ENCODE measurements at regions not wholly inside any gene's neighbourhood (a gene's known extent, or its start where the extent isn't known, plus 50 kb on each side); places are given as distances from the start of the nearest gene placed in this dataset.
"Not testable (repeated sequence)": the region's sequence is repeated elsewhere in the genome, so short reads cannot be mapped to it uniquely, and the experiment has no call there.

DNA sequence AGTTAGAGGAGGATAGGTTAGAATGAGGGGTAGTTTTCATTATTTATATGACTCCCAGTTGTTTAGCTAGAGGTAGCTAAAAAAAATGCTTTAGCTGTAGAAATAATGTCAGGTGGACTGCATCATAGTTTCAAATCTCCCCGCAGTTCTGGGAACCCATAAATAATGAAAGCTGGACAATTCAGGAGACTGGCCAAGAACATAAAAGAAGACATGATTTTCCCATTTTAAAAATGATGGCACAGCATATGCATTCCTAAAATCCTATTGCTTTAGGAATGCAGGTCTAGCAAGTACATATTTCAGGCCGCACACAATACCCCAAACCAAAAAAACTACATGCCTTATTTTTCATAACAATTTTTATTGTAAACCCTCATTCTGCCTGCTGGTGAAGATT is 143.3 kb downstream of the CTH start:
- DNase-seq (ENCODE audit: low read depth, low spot score): no peak

DNA sequence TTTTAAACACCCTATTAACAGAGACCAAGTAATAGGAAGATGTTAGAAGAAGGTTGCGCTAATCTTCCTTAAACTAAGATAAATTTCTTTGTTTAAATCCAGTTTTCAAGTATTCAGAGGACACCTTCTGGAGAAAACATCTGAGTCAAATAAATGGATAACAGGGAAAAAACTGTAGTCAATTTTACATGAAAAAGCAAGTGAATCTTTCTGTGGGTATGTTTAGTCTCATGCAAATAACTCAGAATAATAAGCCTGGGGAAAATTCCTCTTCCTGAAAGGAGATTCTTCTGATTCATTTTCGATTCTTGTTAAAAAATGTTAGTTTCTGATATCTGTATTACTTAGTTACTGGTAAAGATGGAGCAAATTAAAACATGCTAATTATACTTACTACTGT is 145.5 kb downstream of the CTH start:
- no peak for DNase-seq (ENCODE audit: low read depth, low spot score)

DNA sequence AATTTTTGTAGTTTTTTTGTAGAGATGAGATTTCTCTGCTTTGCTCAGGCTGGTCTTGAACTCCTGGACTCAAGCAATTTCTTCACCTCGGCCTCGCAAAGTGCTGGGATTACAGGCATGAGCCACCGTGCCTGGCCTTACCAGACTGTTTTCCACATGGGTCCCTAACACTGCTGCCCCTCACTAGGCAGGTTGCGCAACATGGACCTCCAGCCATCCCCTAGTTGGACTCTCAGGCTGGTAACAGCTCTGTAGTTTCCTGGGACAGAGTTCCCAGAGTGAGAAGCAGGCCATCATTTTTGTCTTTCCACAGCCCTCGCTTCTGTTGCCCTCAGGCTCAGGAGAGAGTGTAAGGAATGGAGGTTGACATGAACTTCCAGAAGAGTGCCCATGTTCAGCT is 156.1 kb downstream of the CTH start:
- DNase-seq (ENCODE audit: low read depth, low spot score): no peak

DNA sequence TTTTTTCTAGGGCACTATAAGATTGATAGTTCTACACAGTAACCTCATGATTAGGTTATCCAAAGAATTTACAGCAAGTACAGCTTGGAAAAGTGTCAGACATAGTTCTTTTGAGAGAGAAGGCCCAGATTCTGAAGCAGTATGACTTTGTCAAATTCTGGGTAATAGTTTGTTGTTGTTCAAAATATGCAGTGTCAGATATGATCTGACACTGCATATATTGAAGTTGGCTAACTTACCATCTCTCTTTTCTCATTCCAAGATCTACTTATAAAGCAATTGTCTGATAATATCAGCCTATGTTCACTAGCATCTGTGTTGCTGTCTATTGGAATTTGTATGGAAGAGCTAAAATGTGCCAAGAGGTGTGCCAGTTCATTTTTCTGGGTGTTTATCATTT is 160.1 kb downstream of the CTH start:
- DNase-seq (ENCODE audit: low read depth, low spot score): no peak

DNA sequence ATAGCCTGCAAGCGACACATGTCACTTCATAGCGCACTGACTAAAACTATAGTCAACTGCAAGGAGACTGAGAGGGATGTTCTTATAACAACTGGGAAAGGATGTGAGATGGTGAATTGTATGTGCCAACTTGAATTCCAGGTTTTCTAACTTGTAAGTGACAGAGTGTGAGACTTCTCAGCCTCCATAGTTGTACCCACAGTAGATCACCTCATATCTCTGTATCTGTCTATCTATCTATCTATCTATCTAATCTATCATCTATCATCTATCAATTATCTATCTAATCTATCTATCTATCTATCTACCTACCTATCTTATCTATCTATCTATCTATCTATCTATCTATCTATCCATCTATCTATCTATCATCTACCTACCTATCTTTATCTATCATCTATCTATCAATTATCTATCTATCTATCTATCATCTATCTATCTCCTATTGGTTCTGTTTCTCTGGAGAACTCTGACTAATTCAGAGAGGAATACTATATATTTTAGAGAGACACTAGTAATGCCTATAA is 162.3 kb downstream of the CTH start:
- DNase-seq (ENCODE audit: low read depth, low spot score): no peak

DNA sequence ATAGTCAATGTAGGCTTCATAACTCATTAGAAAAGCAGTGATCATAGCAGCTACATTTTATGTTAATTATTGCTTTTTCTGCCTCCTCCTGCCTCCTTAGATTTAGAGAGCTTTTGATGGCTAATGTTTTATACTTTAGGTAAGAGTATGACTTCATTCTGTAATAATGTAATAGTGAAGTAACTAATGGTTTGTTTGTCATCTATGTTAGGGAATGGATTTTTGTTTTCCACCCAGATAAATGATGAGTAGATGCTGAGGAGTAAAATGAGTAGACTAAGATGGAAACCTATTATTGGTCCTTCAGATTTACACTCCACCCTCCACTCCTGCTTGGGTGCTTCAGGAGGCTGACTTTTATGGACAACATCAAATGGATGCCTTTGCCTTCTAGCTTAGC is 170.6 kb downstream of the CTH start:
- no peak for DNase-seq (ENCODE audit: low read depth, low spot score)

DNA sequence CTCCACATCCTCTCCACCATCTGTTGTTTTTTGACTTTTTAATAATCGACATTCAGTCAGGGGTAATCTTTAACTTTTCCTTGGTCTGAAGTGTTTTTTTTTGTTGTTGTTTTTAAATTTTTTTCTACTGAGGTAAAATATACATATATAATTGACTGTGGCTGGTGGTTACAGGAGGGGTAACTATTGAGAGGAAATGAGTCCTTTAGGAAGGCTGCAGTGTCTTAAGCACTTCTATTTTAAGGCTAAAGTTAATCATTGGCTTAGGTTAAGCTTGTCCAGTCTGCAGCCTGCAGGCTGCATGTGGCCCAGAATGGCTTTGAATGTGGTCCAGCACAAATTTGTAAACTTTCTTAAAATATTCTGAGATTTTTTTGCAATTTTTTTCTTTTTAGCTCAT is 172.5 kb downstream of the CTH start:
- DNase-seq (ENCODE audit: low read depth, low spot score): no peak

DNA sequence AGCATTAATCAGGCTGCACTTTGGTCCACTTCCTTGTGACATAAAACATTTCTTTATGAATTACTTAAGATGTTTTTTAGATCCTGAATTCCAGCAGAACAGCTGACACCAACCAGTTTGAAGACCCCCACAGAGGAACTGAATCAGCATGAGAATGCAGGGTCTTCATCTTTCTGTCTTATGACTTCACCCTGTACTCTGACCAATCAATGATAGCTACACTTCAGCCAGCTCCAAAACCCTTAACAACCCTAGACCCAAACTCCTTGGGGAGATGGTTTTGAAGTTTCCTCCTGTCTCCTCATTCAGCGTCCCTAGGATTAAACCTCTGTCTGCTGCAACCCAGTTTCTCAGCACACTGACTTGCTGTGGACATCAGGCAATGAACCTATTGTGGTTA is 175.0 kb downstream of the CTH start:
- no peak for DNase-seq (ENCODE audit: low read depth, low spot score)

DNA sequence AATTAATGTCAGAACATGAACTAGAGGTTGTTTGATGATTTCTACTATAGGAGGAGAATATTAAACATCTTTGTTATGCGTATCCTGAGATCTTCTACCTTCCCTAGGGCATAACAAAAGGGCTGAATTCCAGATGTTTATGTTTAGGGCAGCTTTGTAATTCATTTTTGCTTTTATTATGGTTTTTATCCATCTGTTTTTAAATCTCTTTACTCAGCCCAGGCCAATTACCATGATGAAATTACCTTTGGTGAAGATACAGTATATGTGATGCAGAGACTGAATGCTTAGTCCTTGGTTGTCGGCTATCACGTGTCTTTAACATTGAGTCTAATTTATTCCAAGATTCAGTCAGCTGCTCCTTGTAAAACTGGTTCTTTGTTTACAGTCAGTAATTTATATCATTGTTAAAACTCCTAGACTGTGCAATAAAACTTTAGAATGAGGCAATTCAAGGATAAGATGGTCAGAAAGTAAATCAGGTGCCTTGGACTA is 176.9 kb downstream of the CTH start:
- no peak for DNase-seq (ENCODE audit: low read depth, low spot score)

DNA sequence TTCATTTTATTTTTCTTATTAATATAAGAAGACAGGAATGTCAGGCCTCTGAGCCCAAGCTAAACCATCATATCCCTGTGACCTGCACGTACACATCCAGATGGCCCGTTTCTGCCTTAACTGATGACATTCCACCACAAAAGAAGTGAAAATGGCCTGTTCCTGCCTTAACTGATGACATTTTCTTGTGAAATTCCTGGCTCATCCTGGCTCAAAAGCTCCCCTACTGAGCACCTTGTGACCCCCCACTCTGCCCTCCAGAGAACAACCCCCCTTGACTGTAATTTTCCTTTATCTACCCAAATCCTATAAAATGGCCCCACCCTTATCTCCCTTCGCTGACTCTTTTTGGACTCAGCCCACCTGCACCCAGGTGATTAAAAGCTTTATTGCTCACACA is 182.5 kb downstream of the CTH start:
- not testable (repeated sequence) for DNase-seq (ENCODE audit: low read depth, low spot score)

DNA sequence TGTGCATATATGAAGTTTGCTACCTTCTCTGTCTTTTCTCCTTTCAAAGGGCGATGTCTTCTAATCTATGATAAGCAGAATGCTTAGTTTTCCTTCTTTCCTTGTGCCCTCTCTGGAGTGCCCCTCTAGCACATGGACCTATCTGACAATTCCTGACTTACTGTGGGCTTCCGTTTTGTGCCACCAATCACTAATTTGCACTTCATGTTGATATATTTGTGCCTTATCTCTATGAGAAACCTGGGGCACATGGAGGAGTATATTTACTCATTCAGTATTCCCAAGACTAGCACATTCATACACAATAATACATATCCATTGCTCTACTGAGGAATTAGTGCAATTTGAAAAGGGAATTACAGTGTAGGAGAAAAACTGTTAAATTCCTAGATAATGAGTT is 197.7 kb downstream of the CTH start:
- no peak for DNase-seq (ENCODE audit: low read depth, low spot score)

DNA sequence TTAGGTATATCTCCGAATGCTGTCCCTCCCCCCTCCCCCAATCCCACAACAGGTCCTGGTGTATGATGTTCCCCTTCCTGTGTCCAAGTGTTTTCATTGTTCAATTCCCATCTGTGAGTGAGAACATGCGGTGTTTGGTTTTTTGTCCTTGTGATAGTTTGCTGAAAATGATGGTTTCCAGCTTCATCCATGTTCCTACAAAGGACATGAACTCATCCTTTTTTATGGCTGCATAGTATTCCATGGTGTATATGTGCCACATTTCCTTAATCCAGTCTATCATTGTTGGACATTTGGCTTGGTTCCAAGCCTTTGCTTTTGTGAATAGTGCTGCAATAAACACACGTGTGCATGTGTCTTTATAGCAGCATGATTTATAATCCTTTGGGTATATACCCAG is 199.1 kb downstream of the CTH start:
- not testable (repeated sequence) for DNase-seq (ENCODE audit: low read depth, low spot score)

DNA sequence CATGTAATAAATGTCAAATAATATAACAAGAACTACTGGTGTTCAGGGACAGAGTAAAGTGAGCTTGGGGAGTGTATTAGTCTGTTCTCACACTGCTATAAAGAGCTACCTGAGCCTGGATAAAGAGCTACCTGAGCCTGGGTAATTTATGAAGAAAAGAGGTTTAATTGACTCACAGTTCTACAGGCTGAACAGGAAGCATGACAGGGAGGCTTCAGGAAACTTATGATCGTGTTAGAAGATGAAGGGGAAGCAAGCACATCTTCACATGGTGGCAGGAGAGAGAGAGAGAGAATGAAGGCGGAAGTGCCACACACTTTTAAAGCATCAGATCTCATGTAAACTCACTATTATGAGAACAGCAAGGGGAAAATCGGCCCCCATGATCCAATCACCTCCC is 205.9 kb downstream of the CTH start:
- no peak for DNase-seq (ENCODE audit: low read depth, low spot score)

DNA sequence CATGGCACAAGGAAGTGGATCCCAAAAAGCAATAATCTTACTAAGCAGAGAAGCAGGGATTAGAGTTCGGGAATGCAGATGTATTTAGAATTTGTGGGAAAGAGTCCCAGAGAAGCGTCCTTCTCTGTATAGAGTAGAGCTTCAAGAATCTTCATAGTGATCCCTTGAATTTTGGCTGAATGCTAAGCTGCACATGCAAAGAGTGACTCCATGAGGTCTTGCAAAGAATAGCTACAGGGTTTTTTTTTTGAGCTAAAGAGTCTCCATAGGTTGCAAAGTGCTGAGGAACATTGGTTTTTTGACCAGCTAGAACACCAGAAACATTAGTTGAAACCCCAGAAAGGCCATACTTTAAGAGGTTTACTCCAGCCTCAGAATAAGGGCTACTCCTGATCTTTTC is 206.7 kb downstream of the CTH start:
- no peak for DNase-seq (ENCODE audit: low read depth, low spot score)

DNA sequence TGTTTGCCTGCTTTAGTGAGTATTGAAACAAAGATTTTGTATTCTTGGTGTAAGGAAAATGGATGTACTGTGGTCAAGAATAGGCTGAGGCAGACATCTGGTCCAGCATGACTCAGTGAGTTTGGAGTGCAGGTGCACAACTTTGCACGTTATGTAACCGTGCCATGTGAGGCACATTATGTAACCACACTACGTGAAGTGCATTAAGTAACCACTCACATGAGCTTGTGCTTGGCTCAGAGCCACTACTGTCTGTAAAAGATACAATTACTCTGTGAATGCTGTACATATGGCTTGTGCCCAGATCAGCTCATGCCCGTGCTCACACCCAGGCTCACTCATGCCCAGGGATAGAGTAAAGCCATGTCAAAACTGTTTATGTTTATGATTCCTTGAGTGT is 216.8 kb downstream of the CTH start:
- no peak for DNase-seq (ENCODE audit: low read depth, low spot score)

DNA sequence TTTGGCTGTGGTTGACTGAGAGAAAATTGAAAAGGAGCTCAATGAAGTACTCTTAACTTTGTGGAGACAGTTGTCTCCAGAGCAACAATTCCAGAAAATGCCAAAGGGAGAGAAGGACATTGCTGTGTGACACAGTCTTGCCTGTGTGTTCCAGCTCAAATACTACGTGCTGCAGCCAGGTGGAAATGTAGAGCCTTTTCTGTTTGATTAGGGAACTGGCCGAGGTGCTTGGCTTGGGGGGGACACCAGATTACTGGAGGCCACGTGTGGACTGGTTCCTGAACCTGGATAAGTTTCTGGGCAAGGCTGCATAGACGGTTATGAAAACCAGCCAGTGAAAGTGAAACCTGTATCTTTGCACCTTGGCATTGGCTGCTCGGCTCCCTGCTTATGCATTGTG is 217.9 kb downstream of the CTH start:
- no peak for DNase-seq (ENCODE audit: low read depth, low spot score)

DNA sequence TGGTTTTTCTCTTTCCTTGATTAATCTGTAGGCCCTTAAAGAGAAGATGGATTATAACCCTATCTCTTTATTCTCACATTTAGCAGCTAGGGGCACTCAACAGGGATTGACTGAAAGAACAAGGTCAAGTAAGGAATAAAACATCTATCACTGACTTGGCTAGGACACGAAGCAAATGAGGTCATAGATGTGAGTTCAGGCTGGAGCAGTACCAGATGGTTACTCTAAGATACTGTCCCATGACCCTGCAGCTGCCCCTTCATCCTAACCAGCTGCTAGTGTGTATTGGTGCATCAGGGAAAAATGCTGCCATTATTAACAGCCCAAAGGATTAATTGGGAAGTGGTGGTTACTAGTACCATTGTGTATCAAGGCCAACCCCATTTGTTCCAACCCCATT is 221.9 kb downstream of the CTH start:
- DNase-seq (ENCODE audit: low read depth, low spot score): no peak

DNA sequence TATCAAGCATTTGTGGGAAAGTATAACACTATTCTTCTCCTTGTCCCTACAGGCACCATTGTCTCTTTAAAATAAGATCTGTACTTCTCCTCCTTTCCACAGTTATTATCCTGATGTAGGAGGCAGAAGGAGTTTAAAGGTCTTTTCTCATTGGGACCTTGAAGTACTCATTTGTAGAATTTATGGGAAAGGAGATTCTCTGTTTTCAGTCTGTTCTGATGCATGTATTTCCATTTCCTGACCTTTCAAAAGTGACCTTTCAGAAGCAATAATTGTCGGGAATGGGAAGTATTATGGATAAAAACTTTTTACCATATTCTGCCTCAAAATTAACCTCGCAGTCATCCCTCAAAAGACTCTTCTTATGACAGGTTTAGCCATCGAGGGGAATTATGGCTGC is 224.8 kb downstream of the CTH start:
- DNase-seq (ENCODE audit: low read depth, low spot score): no peak

DNA sequence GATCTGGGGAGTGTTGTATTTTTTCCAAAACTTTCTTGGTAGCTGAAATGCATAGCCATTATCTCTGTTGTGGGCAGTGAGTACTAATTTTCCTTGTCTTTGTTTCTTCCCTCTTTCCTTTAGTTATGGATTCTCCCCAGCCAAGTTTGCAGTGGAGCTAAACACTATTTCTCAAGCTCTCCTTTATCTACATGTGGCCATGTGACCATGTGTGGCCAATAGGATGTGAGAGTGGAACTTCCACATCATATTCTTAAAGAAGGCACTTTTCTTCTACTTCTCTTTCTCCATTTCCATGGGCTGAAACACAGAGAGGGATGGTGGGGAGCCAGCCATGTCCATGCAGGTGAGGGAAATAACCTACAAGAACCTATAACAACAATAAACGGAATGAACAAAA is 230.8 kb downstream of the CTH start:
- DNase-seq (ENCODE audit: low read depth, low spot score): no peak

DNA sequence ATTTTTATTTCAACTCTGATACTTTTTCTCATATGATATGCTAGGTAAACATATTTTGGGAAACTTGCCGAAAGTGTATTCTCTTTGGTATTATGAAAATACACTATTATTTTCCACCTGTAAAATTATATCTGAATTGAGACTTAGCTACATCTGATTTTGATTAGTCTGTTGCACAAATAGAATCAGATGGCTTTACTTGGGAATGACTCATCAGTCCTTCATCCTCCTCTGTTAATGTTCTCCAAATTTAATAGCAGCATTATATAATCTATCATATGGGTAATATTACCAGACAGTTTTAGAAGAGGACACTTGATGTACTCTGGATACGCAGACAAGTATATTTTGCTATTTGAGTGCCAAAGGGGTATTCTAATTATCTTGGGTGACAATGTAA is 245.3 kb downstream of the CTH start:
- DNase-seq (ENCODE audit: low read depth, low spot score): no peak

DNA sequence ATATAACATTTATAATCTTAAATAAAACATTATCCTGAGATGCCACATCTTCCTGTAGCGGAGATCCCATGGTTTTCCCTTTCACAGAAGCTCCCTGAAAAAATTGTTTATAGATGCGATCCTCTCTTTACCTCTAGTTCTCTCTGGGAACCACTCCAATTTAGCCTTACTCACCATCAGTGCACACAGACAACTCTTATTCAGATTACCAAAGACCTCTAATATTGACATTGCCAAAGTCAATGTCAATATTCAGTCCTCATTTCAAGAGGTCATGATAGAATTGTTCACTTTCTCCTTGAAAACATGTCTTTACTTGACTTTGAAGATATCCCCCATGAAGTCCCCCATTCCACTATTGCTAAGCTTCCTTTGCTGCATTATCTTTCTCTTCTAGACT is 248.8 kb downstream of the CTH start:
- no peak for DNase-seq (ENCODE audit: low read depth, low spot score)

DNA sequence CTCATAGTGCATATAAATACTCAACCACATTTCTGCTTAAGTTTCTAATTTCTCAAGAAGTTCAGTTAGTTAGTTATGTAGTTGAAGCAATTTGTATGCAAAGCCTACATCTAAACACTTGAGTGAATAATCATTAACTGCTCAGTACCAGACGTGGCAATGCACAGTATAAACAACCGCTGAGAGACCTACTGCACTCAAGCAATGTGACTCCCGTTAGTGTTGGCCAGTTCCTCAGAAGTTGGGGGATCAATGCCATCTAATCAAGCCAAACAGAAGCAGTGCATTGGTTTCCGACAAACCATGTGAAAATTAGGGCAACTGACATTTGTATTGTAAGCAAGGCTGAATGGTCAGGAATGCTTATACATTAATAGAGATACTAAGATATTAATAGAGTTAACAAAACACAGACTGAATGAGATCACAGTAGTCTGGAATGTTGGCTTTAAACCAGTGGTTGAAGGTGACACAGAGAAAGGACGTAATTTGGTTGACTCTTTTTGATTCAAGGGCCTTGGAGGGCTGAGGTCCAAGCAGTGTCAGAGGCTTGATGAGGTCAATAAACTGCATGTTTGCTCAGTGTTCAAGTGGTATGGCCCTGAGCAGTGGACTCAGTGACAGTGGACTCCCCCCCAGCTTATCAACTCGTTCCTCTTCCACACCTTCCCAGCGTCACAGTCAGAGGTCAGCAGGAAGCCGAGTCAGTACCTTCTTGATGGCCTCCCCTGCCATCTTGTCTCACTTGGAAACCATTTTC is 255.5 kb downstream of the CTH start:
- DNase-seq (ENCODE audit: low read depth, low spot score): peak; percentile 12

DNA sequence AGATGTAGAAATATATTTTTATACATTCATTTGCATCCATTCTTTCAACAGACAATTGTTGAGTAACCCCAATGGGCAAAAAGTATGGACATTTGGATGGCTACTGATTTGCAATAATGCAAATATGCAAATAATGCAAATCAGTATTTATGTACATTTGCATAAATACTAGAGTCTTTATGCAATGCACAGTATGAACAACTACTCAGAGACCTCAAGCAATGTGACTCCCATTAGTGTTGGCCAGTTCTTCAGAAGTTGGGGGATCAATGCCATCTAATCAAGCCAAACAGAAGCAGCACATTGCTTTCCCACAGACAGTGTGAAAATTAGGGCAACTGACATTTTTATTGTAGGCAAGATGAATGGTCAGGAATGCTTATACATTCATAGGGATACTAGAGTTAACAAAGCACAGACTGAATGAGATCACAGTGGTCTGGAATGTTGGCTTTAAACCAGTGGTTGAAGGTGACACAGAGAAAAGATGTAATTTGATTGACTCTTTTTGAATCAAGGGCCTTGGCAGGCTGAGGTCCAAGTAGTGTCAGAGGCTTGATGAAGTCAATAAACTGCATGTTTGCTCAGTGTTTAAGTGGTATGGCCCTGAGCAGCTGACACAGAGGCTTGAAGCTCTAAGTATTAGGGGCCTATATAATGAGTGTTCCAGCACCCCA is 256.6 kb downstream of the CTH start:
- peak; percentile 64 for DNase-seq (ENCODE audit: low read depth, low spot score)

All from astrocyte of the hippocampus (primary cell).